Fibroblast of villous mesenchyme (primary cell): ENCODE measurements at regions not wholly inside any gene's neighbourhood (a gene's known extent, or its start where the extent isn't known, plus 50 kb on each side); places are given as distances from the start of the nearest gene placed in this dataset.
A peak's percentile ranks its signal among the peaks of the same experiment; 100 is the strongest.

Source experiments
- DNase-seq: peaks from one replicate; pipeline ENCODE4 v3.0.0-alpha.2; 2010; ENCODE audit warnings: low read depth
- H3K4me3 ChIP-seq: 2 replicates; pipeline ENCODE4 v1.5.1; 2011; ENCODE audit warnings: low read depth, mild to moderate bottlenecking, low read length
- CTCF ChIP-seq: IDR thresholded peaks from 2 replicates; pipeline ENCODE4 v1.5.1; 2012; ENCODE audit warnings: low read depth, mild to moderate bottlenecking, low read length; ENCODE audit not compliant: insufficient read depth

GRCh38 chr3:148455098-148455497 is 242.6 kb upstream of the AGTR1 start:
- H3K4me3 ChIP-seq: no peak overlapping the region
- no peak for TF ChIP-seq CTCF
- no peak for DNase-seq

- TF ChIP-seq CTCF: no peak
- DNase-seq: no peak
- H3K4me3 ChIP-seq: no peak overlapping the region
These were observed 239.8 kb upstream of the AGTR1 start for GRCh38 chr3:148457886-148458285.

- peak; percentile 13 for DNase-seq
- TF ChIP-seq CTCF: peak; percentile 12
- H3K4me3 ChIP-seq: no peak overlapping the region
These were observed 237.7 kb upstream of the AGTR1 start for GRCh38 chr3:148459931-148460513.

- H3K4me3 ChIP-seq: no peak overlapping the region
- no peak for TF ChIP-seq CTCF
- DNase-seq: no peak
These were observed 237.0 kb upstream of the AGTR1 start for GRCh38 chr3:148460686-148461085.

- no peak for DNase-seq
- TF ChIP-seq CTCF: no peak
- no peak overlapping the region for H3K4me3 ChIP-seq
These were observed 233.5 kb upstream of the AGTR1 start for GRCh38 chr3:148464246-148464645.

- no peak overlapping the region for H3K4me3 ChIP-seq
- no peak for TF ChIP-seq CTCF
- no peak for DNase-seq
These were observed 231.6 kb upstream of the AGTR1 start for GRCh38 chr3:148466143-148466542.
